ENCODE measurements at regions not wholly inside any gene's neighbourhood (a gene's known extent, or its start where the extent isn't known, plus 50 kb on each side); places are given as distances from the start of the nearest gene placed in this dataset.

GRCh38 chr10:36171953-36172940, 530.2 kb upstream of the FZD8 start:
- no peak for DNase-seq (ENCODE audit: low spot score)

GRCh38 chr10:36171556-36171952, 529.5 kb upstream of the FZD8 start:
- no peak for DNase-seq (ENCODE audit: low spot score)

- no peak for DNase-seq (ENCODE audit: low spot score)
Observed at GRCh38 chr10:36170943-36171501, 528.9 kb upstream of the FZD8 start.

- DNase-seq (ENCODE audit: low spot score): no peak
Observed at GRCh38 chr10:36170142-36170719, 528.1 kb upstream of the FZD8 start.

GRCh38 chr10:36168777-36169176, 526.7 kb upstream of the FZD8 start:
- DNase-seq (ENCODE audit: low spot score): no peak

GRCh38 chr10:36164556-36165504, 522.7 kb upstream of the FZD8 start:
- no peak for DNase-seq (ENCODE audit: low spot score)

- DNase-seq (ENCODE audit: low spot score): no peak
Observed at GRCh38 chr10:36163827-36164226, 521.7 kb upstream of the FZD8 start.

GRCh38 chr10:36157486-36157885, 515.4 kb upstream of the FZD8 start:
- no peak for DNase-seq (ENCODE audit: low spot score)

GRCh38 chr10:36148207-36148606, 506.1 kb upstream of the FZD8 start:
- DNase-seq (ENCODE audit: low spot score): no peak

- DNase-seq (ENCODE audit: low spot score): no peak
Observed at GRCh38 chr10:36147529-36147928, 505.4 kb upstream of the FZD8 start.

GRCh38 chr10:36141856-36142560, 499.9 kb upstream of the FZD8 start:
- DNase-seq (ENCODE audit: low spot score): no peak

- no peak for DNase-seq (ENCODE audit: low spot score)
Observed at GRCh38 chr10:36129051-36129450, 487.0 kb upstream of the FZD8 start.

GRCh38 chr10:36126076-36126475, 484.0 kb upstream of the FZD8 start:
- DNase-seq (ENCODE audit: low spot score): no peak

- no peak for DNase-seq (ENCODE audit: low spot score)
Observed at GRCh38 chr10:36119455-36119854, 477.4 kb upstream of the FZD8 start.

- no peak for DNase-seq (ENCODE audit: low spot score)
Observed at GRCh38 chr10:36118314-36118713, 476.2 kb upstream of the FZD8 start.

- no peak for DNase-seq (ENCODE audit: low spot score)
Observed at GRCh38 chr10:36117890-36118289, 475.8 kb upstream of the FZD8 start.

- DNase-seq (ENCODE audit: low spot score): no peak
Observed at GRCh38 chr10:36117231-36117630, 475.1 kb upstream of the FZD8 start.

GRCh38 chr10:36116731-36117130, 474.6 kb upstream of the FZD8 start:
- DNase-seq (ENCODE audit: low spot score): no peak

- DNase-seq (ENCODE audit: low spot score): no peak
Observed at GRCh38 chr10:36116040-36116439, 473.9 kb upstream of the FZD8 start.

GRCh38 chr10:36115364-36115763, 473.3 kb upstream of the FZD8 start:
- DNase-seq (ENCODE audit: low spot score): no peak

GRCh38 chr10:36114913-36115312, 472.8 kb upstream of the FZD8 start:
- DNase-seq (ENCODE audit: low spot score): no peak

Measured in hematopoietic multipotent progenitor cell treated with erythropoietin and hydrocortisone succinate and interleukin-3 and kit ligand, for 15 days (in vitro differentiated cells).